ENCODE measurements at regions not wholly inside any gene's neighbourhood (a gene's known extent, or its start where the extent isn't known, plus 50 kb on each side); places are given as distances from the start of the nearest gene placed in this dataset.

GRCh38 chr10:4061441-4061951, 276.5 kb upstream of the KLF6 start:
- no peak for DNase-seq

- DNase-seq, result no peak
Observed at GRCh38 chr10:4059471-4060138, 274.6 kb upstream of the KLF6 start.

GRCh38 chr10:4058514-4059029, 273.6 kb upstream of the KLF6 start:
- no peak for DNase-seq

DNA sequence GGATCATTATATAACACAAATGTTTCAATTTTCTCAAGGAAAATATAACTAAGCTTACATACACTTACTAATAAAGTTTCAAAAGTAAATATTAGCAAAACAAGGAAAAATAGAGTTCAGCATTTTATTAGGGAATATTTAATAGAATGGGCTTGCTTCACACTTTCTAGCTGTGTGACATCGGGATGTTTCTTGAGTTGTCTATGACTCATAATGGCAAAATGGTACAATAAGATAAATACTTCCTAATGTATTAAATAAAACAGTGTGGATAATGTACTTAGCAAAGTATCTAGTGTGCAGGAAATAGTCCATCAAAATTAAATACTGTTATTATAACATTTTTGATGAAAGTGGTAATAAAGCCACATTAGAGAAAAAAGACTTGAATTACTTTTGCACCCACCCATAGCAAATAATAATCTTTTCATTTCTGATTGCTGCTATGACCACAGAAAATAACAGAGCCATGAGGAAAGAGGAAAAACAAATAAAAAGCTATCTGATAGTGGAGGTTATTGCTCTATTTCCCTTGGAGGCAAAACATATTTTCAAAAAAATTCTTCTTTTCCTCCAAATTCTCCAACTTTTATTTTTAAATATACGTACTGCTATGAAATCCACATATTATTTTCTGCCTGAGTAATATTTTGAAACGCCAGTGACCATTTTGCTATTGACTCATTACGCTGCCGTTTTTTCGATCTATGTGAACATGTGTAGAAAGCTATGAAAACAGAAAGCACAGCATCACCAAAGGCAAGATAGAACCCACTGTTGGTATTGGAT, 272.9 kb upstream of the KLF6 start:
- DNase-seq, result no peak

DNA sequence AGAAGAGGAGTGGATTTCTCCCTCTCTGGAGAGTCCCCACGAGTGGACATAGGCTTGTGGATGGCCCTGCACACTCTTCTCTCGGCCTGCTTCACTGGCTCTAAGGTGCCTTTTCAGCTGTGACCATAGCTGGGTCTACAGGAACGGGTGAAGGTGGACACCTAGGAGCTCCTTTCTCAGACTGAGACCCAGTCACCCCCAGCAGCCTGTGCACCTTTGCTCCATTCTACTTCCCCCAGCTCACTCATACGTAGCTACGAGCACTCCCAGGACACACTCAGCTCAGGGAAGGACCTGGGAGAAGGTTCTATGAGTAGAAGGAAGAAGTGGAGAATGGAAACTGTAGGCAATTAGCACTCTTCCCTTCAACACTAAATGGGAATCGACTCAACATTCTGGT, 272.0 kb upstream of the KLF6 start:
- DNase-seq, result no peak

DNA sequence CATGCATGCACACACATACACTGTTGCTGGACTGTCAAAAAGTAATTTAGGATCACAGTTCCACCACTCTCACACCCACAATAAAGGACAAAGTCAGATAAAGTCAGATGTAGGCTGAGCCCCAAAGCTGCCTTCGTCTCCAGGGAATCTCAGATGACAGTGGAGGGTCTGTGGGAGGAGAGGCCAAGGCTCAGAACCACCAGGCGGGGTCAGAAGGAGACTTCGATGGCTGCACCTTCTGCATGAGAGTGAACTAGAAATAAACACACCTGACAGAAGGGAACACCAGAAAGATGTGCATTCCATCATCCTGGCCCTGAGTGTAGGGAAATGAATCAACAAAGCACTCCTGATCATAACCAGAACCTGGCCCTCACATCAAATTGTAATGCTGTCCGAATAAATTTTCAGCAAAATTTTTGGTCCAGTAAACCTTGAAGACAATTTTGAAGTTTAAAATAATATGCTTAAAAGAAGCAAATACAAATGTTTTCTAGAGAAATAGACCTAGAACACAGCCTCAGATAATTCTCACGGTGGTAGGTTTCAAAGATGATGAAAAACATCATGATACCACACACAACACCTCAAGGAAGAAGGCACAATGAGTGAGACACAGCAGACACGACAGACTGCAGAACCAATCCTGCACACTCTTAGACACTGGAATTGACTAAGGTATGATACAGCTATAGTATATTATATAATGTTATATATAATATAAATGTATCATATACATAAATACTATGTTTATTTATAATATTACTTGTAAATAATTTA, 269.8 kb upstream of the KLF6 start:
- DNase-seq, result no peak

DNA sequence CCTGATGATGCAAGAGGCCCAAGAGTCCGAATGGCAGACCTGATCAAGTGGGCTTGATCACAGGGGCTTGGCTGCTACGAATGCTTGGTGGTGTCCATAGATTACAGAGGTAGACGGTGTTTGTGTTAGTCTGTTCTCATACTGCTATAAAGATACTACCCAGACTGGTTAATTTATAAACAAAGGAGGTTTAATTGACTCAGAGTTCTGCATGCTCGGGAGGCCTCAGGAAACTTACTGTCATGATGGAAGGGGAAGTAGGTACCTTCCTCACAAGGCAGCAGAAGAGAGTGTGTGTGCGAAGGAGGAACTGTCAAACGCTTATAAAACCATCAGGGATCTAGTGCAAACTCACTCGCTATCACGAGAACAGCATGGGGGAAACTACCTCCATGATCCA, 268.9 kb upstream of the KLF6 start:
- no peak for DNase-seq

- DNase-seq, result no peak
Observed at GRCh38 chr10:4051641-4052151, 266.7 kb upstream of the KLF6 start.

GRCh38 chr10:4051011-4051640, 266.1 kb upstream of the KLF6 start:
- no peak for DNase-seq

- DNase-seq, result no peak
Observed at GRCh38 chr10:4050061-4050460, 265.1 kb upstream of the KLF6 start.

- DNase-seq, result no peak
Observed at GRCh38 chr10:4049348-4049747, 264.3 kb upstream of the KLF6 start.

DNA sequence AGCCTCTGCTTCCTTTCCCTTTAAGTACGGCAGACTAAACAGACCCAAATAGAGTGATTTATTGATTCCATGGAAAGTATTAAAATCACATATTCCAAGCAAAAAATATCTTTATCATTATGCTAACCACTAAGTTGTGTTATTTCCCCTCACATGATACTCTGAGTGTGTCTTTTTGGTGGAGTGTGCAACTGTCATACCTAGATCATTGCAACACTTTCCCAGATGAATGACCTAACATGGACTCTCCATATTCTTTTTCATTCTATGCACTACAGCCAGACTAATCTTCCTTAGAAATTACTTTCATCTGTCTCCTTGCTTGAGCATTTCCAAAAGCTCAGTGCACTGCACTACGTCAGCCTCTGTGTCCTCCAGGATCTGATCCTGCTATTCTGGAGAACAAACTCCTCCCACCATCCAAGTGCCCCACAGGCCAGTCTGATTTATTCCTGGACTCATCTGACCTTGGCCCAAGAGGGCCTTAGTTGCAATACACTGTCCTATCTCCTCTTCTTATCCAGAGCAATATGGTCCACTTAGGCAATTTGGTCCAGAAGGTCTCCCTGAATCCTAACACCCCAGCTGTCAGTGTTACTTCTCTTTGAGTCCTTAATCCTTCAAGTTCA, 263.3 kb upstream of the KLF6 start:
- no peak for DNase-seq

GRCh38 chr10:4046712-4047354, 261.8 kb upstream of the KLF6 start:
- no peak for DNase-seq

GRCh38 chr10:4046030-4046429, 261.0 kb upstream of the KLF6 start:
- no peak for DNase-seq

DNA sequence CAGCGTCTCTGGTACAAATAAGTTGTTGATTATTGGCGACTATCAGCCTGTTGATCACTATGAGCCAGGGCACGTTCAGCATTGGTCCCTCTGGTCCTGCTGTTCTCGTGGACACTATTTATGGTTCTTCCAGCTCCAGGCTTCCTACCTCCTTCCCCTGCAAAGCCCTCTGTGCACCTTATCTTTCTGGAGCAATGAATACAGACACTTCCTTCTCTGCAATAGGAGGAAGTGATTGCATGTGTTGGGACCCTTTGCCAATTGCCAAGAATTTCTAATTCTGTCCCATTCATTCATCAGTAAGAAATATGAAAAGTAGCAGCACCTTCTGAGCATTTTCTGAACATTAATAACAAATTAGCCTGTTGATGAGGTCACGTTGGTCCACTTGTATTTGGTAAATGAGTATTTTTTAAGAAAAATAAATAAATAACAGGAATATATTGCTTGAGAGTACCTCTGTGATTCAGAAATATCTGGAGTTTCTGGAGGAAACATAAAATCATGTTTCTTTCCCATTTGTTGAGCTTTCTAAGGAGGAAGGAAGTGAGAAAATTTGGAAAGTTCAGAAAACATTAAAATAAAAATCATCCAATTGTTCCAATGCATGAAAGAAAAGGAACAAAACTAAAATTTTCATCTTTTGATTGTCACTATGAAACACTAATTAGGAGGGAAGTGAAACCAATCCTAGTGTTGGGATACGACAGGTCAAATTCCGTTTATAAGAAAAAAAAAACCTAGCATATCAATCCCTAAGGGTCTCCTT, 259.1 kb upstream of the KLF6 start:
- no peak for DNase-seq

DNA sequence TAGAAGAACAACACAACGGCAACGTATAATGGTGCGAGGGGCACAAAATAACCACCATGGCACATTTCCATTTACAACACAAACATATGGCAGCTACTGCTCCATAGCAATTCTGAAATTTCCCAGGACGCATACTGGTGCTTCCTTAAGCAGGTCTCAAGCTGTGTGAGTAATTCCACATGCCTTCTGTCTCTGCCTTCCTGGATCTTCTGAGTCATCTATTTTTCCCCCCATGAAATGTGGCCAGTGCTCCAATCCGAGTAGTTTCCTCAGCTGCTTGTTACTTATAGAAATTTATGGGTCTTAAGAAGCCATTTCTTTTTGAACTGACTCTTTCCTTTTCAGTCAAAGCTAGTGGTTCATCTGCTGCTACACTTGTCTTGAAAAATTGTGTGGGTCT, 256.6 kb upstream of the KLF6 start:
- DNase-seq, result no peak

- no peak for DNase-seq
Observed at GRCh38 chr10:4038000-4038399, 253.0 kb upstream of the KLF6 start.

GRCh38 chr10:4035599-4035945, 250.6 kb upstream of the KLF6 start:
- DNase-seq, result no peak

- no peak for DNase-seq
Observed at GRCh38 chr10:4034907-4035598, 250.0 kb upstream of the KLF6 start.

DNA sequence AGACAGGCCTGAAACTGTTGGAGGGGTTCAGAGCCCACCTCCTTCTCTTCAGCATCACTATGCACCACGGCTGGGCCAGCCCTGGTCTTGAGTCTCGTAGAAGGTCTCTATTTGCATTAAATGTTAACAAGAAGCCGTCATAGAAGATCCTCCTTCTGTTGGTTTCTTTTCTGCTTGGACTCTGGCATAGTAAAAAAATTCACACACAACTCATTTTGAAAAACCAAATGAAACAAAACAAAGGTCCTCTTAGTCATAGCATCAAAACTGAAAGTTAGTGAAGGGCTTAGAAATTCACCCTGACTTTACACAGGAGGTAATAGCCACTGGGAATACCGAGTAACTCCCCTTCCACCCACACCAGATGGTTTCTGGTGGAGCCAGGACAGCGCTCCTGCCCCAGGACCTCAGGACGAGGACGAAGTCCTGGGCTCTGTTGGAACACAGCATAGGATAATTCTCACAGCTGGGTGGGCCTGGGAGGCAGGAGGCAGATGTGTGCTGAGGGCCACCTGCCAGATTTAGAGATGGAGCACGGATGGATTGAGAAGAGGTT, 248.4 kb upstream of the KLF6 start:
- DNase-seq, result no peak

All from left hindlimb (tissue), 1 donor.